Skeletal muscle cell (primary cell): ENCODE measurements at regions not wholly inside any gene's neighbourhood (a gene's known extent, or its start where the extent isn't known, plus 50 kb on each side); places are given as distances from the start of the nearest gene placed in this dataset.

Experiments used
- DNase-seq: peaks from one replicate; pipeline ENCODE4 v3.0.0-alpha.2; 2010; ENCODE audit warnings: low read depth
- H3K4me3 ChIP-seq: 2 replicates; pipeline ENCODE4 v1.5.1; 2011; ENCODE audit warnings: low read depth, mild to moderate bottlenecking, control low read depth, low read length, moderate library complexity

- DNase-seq: no peak
Observed at GRCh38 chr3:80601479-80601878, 833.7 kb upstream of the ROBO1 start.

GRCh38 chr3:80592792-80593191 lies 825.0 kb upstream of the ROBO1 start:
- DNase-seq: no peak
- H3K4me3 ChIP-seq: no peak overlapping the region

More at GRCh38 chr3:80601479-80601878, 833.7 kb upstream of the ROBO1 start:
- H3K4me3 ChIP-seq: no peak overlapping the region

- DNase-seq: no peak
- no peak overlapping the region for H3K4me3 ChIP-seq
Observed at GRCh38 chr3:80586338-80586737, 818.5 kb upstream of the ROBO1 start.

GRCh38 chr3:80580146-80580545 lies 812.3 kb upstream of the ROBO1 start:
- no peak overlapping the region for H3K4me3 ChIP-seq
- no peak for DNase-seq

- H3K4me3 ChIP-seq: no peak overlapping the region
- no peak for DNase-seq
Observed at GRCh38 chr3:80564391-80564790, 796.6 kb upstream of the ROBO1 start.

- no peak for DNase-seq
- H3K4me3 ChIP-seq: no peak overlapping the region
Observed at GRCh38 chr3:80559701-80560100, 791.9 kb upstream of the ROBO1 start.

- no peak overlapping the region for H3K4me3 ChIP-seq
- no peak for DNase-seq
Observed at GRCh38 chr3:80556763-80557162, 789.0 kb upstream of the ROBO1 start.

- no peak overlapping the region for H3K4me3 ChIP-seq
- no peak for DNase-seq
Observed at GRCh38 chr3:80554304-80554703, 786.5 kb upstream of the ROBO1 start.

- H3K4me3 ChIP-seq: no peak overlapping the region
- DNase-seq: no peak
Observed at GRCh38 chr3:80553211-80553610, 785.4 kb upstream of the ROBO1 start.

GRCh38 chr3:80550174-80550573 lies 782.4 kb upstream of the ROBO1 start:
- H3K4me3 ChIP-seq: no peak overlapping the region
- no peak for DNase-seq

GRCh38 chr3:80549173-80549572 lies 781.4 kb upstream of the ROBO1 start:
- DNase-seq: no peak
- no peak overlapping the region for H3K4me3 ChIP-seq

- H3K4me3 ChIP-seq: no peak overlapping the region
- DNase-seq: no peak
Observed at GRCh38 chr3:80543154-80543553, 775.4 kb upstream of the ROBO1 start.

GRCh38 chr3:80542456-80542855 lies 774.7 kb upstream of the ROBO1 start:
- no peak for DNase-seq

GRCh38 chr3:80537680-80538079 lies 769.9 kb upstream of the ROBO1 start:
- H3K4me3 ChIP-seq: no peak overlapping the region
- DNase-seq: no peak

More at GRCh38 chr3:80542456-80542855, 774.7 kb upstream of the ROBO1 start:
- H3K4me3 ChIP-seq: no peak overlapping the region

GRCh38 chr3:80535286-80535685 lies 767.5 kb upstream of the ROBO1 start:
- no peak for DNase-seq
- H3K4me3 ChIP-seq: no peak overlapping the region

GRCh38 chr3:80533553-80533952 lies 765.8 kb upstream of the ROBO1 start:
- no peak for DNase-seq
- no peak overlapping the region for H3K4me3 ChIP-seq

GRCh38 chr3:80526153-80526552 lies 758.4 kb upstream of the ROBO1 start:
- no peak overlapping the region for H3K4me3 ChIP-seq
- DNase-seq: no peak

- no peak overlapping the region for H3K4me3 ChIP-seq
- no peak for DNase-seq
Observed at GRCh38 chr3:80521081-80521480, 753.3 kb upstream of the ROBO1 start.

GRCh38 chr3:80519436-80519835 lies 751.6 kb upstream of the ROBO1 start:
- no peak overlapping the region for H3K4me3 ChIP-seq
- no peak for DNase-seq

GRCh38 chr3:80496452-80496851 lies 728.7 kb upstream of the ROBO1 start:
- no peak for DNase-seq
- H3K4me3 ChIP-seq: no peak overlapping the region

GRCh38 chr3:80492162-80492561 lies 724.4 kb upstream of the ROBO1 start:
- no peak for DNase-seq
- H3K4me3 ChIP-seq: no peak overlapping the region

- no peak overlapping the region for H3K4me3 ChIP-seq
- DNase-seq: no peak
Observed at GRCh38 chr3:80472961-80473360, 705.2 kb upstream of the ROBO1 start.
